Upper lobe of left lung (tissue), 4 donors: ENCODE measurements at regions not wholly inside any gene's neighbourhood (a gene's known extent, or its start where the extent isn't known, plus 50 kb on each side); places are given as distances from the start of the nearest gene placed in this dataset.

Experiments used
- CTCF ChIP-seq, 6 experiments: fragments of 450-650 bp in 4 of 6; fragments of 200-600 bp in 2 of 6; sonication (generic) in 2 of 6; IDR thresholded peaks; one replicate each; pipeline ENCODE4 v1.5.1; 2016 to 2019; ENCODE audit warnings: antibody characterized with exemption in 6 of 6
- EP300 ChIP-seq, 4 donors: sonication (generic); formaldehyde crosslinking; IDR thresholded peaks; one replicate each; pipeline ENCODE4 v1.5.1; 2017; ENCODE audit warnings: antibody characterized with exemption in 4 of 4, control low read depth in 2 of 4
- POLR2A ChIP-seq, 4 donors: fragments of 450-650 bp; IDR thresholded peaks; one replicate each; pipeline ENCODE4 v1.5.1; 2016 to 2017; ENCODE audit warnings: antibody characterized with exemption in 4 of 4, mild to moderate bottlenecking in 2 of 4
- POLR2AphosphoS5 ChIP-seq, 2 donors: sonication (generic); formaldehyde crosslinking; IDR thresholded peaks; one replicate each; pipeline ENCODE4 v1.5.1; 2017; ENCODE audit warnings: antibody characterized with exemption in 2 of 2

- TF ChIP-seq POLR2AphosphoS5 (IDR thresholded peaks at IDR 0.05) (no peak), CTCF (IDR thresholded peaks at IDR 0.05) (no peak), POLR2A (IDR thresholded peaks at IDR 0.05) (no peak), EP300 (IDR thresholded peaks at IDR 0.05) (no peak)
Measured at GRCh38 chr6:167537816-167538215, 212.9 kb downstream of the TTLL2 start.
